ENCODE measurements at regions not wholly inside any gene's neighbourhood (a gene's known extent, or its start where the extent isn't known, plus 50 kb on each side); places are given as distances from the start of the nearest gene placed in this dataset.

GRCh38 chr12:4025181-4026019 lies 152.2 kb upstream of the PARP11 start:
- ATAC-seq = no peak
- no peaks in the 10 kb centered on the region for H3K27me3 ChIP-seq (ENCODE audit: control insufficient read depth, insufficient read depth, low read length)
- DNase-seq (ENCODE audit: low read depth, low spot score) = no peak
- TF ChIP-seq CTCF (IDR thresholded peaks at IDR 0.05) = no peak
- no peak for TF ChIP-seq POLR2AphosphoS5 (IDR thresholded peaks at IDR 0.05; ENCODE audit: low read depth, low read length)
- TF ChIP-seq SIN3A (IDR thresholded peaks at IDR 0.05; ENCODE audit: borderline replicate concordance, insufficient read depth, low read depth, low read length) = no peak
- TF ChIP-seq TCF7L2 (IDR thresholded peaks at IDR 0.05; ENCODE audit: low read depth, low read length) = no peak
- TF ChIP-seq REST (IDR thresholded peaks at IDR 0.05; ENCODE audit: insufficient read depth in 1 of 2, low read depth in 2 of 2, low read length in 1 of 2) = no peak
- in situ Hi-C loops (cut with HindIII; ENCODE audit: low pct_unique_long_range_greater_than_20kb, low sequenced_read_pairs) = no loop called here
- H3K4me3 ChIP-seq (ENCODE audit: low read depth in 2 of 2, low read length in 2 of 2) = no peak overlapping the region
- no peaks in the 10 kb centered on the region for H3K36me3 ChIP-seq (ENCODE audit: control insufficient read depth, insufficient read depth, low read length)
- no peaks in the 10 kb centered on the region for H3K4me1 ChIP-seq (ENCODE audit: control insufficient read depth, insufficient read depth, low read length)
- POLR2A ChIA-PET = no interaction called here
- no peaks in the 10 kb centered on the region for H3K9me3 ChIP-seq (ENCODE audit: control insufficient read depth, insufficient read depth, low read depth, low read length)
- BruUV-seq (replicated peaks) = no TSS peak
- CTCF ChIA-PET = interaction anchor here (0.5 kb wide), 1 partner anchor 252 kb away, joined by 3 read pairs; no protein-coding TSS in a partner anchor
- H3K27ac ChIP-seq (ENCODE audit: low read length) = no peak overlapping the region
- intact Hi-C loops (cut with micrococcal nuclease; ENCODE audit: unreplicated experiment) = no loop called here

- no peaks in the 10 kb centered on the region for H3K4me1 ChIP-seq (ENCODE audit: control insufficient read depth, insufficient read depth, low read length)
- POLR2A ChIA-PET = interaction anchor here (0.6 kb wide), 1 partner anchor 254 kb away, joined by 4 read pairs; no protein-coding TSS in a partner anchor
- DNase-seq (ENCODE audit: low read depth, low spot score) = no peak
- TF ChIP-seq REST (IDR thresholded peaks at IDR 0.05; ENCODE audit: insufficient read depth in 1 of 2, low read depth in 2 of 2, low read length in 1 of 2) (no peak), CTCF (IDR thresholded peaks at IDR 0.05) (no peak), SIN3A (IDR thresholded peaks at IDR 0.05; ENCODE audit: borderline replicate concordance, insufficient read depth, low read depth, low read length) (no peak), TCF7L2 (IDR thresholded peaks at IDR 0.05; ENCODE audit: low read depth, low read length) (no peak), POLR2AphosphoS5 (IDR thresholded peaks at IDR 0.05; ENCODE audit: low read depth, low read length) (no peak)
- in situ Hi-C loops (cut with HindIII; ENCODE audit: low pct_unique_long_range_greater_than_20kb, low sequenced_read_pairs) (no loop called here), intact Hi-C loops (cut with micrococcal nuclease; ENCODE audit: unreplicated experiment) (no loop called here)
- no peak for ATAC-seq
- no peak overlapping the region for H3K27ac ChIP-seq (ENCODE audit: low read length)
- no peak overlapping the region for H3K4me3 ChIP-seq (ENCODE audit: low read depth in 2 of 2, low read length in 2 of 2)
- CTCF ChIA-PET = no interaction called here
- BruUV-seq (replicated peaks) = no TSS peak
- H3K9me3 ChIP-seq (ENCODE audit: control insufficient read depth, insufficient read depth, low read depth, low read length) = no peaks in the 10 kb centered on the region
- H3K27me3 ChIP-seq (ENCODE audit: control insufficient read depth, insufficient read depth, low read length) = no peaks in the 10 kb centered on the region
- no peaks in the 10 kb centered on the region for H3K36me3 ChIP-seq (ENCODE audit: control insufficient read depth, insufficient read depth, low read length)
Observed at GRCh38 chr12:4024701-4025100, 151.5 kb upstream of the PARP11 start.
